GM21717 (cell line): ENCODE measurements at regions not wholly inside any gene's neighbourhood (a gene's known extent, or its start where the extent isn't known, plus 50 kb on each side); places are given as distances from the start of the nearest gene placed in this dataset.
"Not testable (repeated sequence)": the region's sequence is repeated elsewhere in the genome, so short reads cannot be mapped to it uniquely, and the experiment has no call there.

Source experiments
- ATAC-seq: cut with Tn5 transposase; IDR thresholded peaks from one replicate; pipeline ENCODE4 v1.9.1; 2021; ENCODE audit warnings: mild to moderate bottlenecking, moderate library complexity; ENCODE audit not compliant: unreplicated experiment

DNA sequence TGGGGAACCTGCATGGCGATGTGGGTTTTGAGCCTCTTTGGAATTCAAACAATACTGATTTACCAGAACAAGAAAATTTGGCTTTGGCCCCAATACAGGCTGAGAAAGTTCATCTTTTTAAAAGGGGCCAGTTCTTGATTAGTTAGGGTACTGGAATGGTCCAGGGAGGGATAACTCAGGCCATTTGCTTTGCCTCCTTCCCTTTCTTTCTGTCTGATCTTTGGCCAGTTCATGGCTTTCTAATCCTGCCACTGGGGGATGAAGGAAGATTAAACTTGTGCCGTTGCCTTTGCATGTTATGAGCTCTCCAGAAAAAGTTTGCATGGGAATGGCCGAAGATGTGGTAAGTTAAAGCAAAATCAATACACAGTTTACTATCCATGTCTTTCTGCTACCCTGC lies 78.4 kb downstream of the ADAMTS15 start:
- ATAC-seq = no peak

DNA sequence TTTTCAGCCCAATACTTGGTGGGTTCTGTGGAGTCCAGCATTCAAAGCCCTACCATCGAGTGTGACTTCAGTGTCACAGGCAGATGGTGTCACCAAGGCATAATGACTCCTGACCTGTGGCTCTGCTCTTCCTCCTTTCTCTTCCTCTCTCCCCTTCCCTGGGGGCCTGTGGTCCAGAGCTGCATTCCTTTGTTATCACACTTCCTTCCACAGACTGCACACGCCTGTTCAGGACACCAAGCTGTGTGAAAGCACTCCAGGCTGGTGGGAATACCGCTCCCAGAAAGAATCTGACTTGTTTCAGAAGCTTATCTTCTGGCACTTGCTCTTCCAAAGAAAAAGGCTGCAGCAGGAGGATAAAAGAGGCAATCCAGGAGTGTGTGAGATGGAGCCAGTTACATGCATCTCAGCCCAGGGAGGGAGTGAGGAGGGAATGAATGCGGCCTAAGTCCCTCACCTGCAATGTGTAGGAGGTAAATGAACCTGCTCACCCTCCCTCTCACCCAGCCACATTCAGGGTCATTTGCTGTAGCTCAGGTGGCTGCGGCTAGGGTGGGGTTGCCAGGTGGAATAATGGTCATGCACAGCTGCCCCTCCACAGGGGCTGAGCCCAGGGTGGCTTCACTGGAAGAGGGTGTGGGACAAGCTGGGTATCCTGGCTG lies 79.3 kb downstream of the ADAMTS15 start:
- ATAC-seq = no peak

DNA sequence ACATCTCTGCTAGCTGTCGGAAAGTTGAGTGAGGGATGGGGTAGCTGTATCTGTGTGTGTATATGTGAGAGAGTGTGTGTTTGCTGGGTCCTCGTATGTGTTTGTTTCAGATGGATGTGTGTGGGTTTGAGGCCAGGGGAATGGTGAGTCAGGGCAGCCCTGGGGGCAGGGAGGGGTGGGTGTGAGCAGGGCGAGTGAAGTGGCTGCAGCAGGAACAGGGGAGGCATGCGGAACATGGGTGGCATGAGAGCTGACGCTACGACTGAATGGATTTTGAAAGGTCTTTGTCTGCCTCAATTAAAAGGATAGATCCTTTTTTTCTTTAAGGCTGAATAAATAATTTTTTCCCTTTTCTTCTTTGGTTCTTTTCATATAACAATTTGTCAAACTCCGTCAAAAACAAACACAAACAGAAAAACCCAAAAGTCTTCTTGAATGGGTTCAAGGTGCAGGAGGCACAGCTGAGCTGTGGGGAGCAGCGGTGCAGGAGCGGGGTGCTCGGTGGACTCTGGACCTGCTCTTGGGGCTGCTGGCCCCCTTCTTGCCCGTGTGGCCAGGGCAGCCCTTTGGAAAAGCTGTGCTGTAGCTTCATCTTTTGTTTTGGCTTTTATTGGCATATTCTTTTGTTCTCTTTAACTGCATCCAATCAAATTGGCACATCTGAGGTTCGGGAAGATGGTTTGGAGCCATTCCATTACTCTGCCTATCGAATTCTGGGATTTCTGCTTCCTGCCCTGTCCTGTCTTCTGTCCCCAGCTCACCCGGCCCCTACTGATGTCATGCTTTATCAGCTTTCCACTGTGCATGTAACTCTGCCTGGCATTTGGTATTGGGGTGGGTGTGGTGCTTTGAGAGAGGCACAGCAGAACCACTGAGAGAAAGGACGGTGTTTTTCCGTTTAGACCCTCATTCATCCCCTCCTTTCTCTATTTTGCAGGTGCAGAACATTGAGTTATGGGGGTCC lies 80.1 kb downstream of the ADAMTS15 start:
- ATAC-seq = no peak

DNA sequence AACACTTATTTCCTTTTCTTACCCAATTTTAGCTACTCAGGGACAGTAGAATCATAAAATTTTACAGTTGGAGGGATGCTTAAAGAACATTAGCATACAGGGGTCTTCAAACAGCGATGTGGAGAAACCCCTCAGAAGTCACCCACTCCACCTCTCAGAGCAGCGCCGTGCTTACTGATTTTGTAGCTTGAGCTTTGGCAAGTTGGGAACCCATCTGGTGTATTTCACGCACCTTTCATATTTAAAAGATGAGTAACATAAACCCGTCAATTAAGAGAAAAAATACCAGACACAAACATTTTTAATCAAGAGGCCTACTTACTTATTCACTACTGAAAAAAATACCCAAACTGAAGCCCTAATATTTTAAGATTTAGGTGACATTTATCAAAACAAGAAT lies 80.9 kb downstream of the ADAMTS15 start:
- ATAC-seq = no peak

DNA sequence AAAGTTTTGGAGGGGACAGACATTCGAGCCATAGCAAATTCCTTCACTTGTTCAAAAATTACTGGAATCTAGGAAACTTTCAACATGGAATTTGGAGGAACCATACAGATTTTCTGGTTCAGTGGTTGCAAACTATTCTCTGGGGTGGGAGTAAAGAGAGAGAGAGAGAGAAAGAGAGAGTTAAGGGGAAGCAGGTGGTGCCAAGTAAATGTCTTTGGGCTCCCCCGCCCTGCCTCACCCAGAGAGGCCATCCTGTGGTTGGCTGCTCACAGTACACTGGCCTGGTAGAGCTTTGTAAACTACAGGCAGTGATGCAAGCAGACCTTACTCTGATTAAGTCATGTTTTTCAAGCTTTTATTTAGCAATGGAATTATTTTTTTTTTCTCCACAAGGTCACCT lies 82.6 kb downstream of the ADAMTS15 start:
- ATAC-seq = no peak

DNA sequence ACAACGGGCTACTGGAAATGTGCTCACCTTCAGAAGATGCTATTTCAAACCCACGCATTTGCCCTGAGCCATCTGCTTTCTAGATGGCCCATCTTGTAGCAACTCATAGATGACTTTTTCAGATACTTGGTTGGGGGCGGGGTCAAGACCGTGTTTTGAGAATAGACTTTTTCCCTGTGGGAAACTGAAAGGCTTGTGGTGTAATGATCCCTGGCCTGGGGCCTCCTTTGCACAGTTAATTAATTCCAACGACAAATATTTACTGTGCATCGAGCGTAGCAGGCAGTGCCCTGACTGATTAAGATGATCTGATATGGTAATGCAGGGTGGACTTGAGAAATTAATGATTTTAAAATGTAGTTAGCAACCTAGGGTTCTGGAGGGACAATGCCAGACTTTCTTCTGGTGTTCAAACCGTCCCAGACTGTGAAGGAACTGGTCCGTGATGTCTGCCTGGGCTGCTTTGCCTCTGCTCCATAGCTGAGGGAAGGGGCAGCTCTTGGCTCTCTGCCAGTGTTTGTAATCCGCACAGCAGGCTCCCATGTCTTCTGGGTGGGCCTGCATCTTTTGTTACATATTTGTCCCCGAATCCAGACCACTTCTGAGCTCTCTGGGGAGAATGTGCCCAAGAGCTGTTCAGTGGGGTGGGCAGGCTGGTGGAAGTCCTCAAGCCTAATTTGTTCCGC lies 84.8 kb downstream of the ADAMTS15 start:
- no peak for ATAC-seq

DNA sequence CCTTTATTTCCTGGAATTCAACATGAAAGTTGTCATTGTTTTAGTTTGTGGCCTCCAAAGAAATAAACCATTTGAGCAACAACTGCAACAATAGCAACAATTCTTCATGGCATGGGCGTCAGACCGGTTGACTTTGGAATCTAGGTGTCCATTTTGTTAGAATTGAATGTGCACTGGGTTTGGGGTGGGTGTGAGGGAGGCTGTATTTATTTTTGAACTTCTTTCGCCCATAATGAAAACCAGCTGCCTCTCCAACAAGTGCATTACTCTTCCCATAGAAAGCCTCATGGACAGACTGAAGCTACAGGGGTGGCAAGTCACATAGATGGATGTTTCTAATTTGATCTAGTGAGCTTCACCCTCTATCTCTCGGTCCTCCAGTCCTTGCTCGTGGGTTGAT lies 85.4 kb downstream of the ADAMTS15 start:
- ATAC-seq = no peak

DNA sequence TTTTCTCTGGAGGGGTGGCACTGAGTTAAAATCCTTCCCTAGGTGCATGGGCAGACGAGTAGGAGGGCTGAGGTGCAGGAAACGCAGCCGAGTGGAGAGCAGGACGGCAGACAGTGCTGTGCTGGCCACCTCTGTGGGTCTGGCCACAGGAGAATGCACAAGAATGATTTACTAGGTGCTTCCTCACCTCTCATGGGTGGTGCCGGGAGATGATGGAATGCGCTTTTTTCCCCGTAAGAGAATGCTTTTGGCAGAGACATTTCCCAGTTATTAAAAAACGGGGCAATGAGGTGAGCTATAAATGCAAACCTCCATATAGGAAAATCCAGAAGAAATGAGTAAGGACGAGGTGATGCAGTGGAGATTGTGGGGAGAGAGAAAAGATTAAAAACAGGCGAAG lies 86.1 kb downstream of the ADAMTS15 start:
- no peak for ATAC-seq

DNA sequence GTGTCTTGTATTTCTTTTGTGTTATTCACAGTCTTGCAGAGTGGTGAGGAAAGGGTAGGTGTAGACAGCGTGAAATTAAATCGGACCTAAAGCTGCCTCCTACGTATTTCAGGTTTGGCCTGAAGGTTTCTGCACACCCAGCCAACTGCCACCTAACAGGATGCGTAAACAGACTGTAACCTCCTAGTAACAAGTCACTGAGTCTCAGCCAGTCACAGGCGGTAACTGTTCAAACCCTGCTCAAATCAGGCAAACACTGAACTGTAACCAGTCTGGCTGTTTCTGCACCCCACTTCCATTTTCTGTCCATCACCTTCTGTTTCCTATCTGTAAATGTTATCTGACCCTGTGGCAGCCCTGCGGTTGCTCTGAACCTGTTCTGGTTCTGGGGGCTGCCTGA lies 87.1 kb downstream of the ADAMTS15 start:
- ATAC-seq = no peak

DNA sequence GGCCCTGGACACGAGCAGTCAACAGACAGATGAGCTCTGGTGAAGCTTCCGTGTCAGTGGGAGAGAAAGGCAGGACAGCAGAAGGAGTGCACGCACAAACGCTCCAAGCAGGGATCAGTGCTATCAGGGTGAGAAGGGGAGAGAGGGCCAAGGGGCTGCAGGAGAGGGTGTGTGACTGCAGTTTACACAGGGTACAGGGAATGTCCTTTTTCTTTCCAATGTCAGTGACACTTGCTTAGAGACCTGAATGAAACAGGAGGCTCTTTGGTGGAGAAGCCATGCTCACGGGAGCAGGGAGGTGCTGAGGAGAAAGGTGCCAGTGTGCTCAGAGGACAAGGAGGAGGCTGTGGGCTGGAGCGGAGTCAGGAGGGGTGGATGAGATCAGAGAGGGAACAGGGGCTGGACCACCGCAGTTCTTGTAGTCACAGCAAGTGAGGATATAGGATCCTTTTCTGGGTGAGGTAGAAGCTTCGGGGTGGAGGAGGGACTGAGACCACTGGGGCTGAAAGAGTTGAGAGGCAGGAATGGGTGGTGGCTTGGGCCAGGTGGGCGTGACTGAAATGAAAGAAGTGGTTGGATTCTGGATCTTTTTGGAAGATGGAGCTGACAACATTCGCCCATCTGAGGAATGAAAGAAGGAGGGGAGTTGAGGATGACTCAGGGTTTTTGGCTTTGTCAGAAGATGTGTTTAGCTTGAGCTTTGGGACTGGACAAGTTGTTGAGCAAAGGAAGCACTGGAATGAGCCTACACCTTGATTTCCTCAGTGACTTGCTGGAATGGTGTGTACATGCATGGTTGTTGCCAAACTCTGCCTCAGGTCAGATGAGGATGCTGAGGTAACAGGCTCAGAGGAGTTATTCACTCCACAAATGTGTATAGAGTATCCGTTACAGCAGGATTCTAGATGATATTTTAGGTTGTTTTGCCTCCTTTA lies 87.9 kb downstream of the ADAMTS15 start:
- no peak for ATAC-seq

DNA sequence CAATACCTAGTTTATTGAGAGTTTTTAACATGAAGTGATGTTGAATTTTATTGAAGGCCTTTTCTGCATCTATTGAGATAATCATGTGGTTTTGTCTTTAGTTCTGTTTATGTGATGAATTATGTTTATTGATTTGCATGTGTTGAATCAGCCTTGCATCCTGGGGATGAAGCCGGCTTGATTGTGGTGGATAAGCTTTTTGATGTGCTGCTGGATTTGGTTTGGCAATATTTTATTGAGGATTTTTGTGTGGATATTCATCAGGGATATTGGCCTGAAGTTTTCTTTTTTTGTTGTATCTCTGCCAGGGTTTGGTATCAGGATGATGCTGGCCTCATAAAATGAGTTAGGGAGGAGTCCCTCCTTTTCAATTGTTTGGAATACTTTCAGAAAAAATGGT lies 91.2 kb downstream of the ADAMTS15 start:
- ATAC-seq = not testable (repeated sequence)

DNA sequence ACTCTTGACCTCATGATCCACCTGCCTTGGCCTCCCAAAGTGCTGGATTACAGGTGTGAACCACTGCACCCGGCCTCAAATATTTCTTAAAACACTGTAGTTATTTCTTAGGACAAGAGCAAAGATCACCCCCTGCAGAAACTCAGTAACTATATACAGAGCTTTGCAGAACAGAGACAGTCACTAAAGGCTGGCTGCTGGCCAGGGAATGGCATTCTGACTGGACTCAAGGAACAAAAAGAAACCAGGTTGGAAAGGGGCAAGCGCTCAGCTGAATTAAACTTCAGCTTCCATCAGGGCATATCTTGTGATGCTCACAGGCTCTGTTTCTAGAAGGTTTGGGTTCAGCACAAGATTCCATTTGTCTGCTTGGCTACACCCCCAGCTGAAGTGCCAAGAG lies 95.8 kb downstream of the ADAMTS15 start:
- no peak for ATAC-seq

DNA sequence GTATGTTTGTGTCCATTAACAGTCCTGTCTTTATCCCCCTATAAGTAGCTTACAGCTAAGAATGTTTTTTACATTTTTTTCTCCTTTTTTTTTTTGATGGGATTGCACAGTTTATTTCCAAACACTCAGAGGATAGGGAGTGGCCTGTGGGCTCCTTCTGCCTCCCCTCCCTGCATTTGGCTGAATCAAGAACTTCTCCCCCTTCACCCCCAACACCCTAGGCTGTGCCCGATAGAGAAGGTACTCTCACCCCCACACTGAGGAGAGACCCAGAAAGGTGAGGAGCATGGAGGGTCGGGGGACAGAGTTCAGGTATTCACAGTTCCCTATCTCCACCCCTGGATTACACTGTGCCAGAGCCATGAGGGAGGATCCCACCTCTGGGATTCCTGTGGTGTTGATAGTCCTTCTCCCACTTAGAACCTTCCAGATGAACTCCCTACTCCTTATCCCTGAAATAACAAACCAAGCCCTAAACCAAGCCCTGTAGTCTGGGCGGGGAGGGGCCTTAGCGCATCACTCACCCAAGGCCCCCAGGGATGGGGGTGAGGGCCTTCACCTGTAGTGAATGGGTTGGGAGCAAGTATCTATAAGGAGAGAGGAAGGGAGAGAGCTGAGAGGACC lies 97.1 kb downstream of the ADAMTS15 start:
- no peak for ATAC-seq

DNA sequence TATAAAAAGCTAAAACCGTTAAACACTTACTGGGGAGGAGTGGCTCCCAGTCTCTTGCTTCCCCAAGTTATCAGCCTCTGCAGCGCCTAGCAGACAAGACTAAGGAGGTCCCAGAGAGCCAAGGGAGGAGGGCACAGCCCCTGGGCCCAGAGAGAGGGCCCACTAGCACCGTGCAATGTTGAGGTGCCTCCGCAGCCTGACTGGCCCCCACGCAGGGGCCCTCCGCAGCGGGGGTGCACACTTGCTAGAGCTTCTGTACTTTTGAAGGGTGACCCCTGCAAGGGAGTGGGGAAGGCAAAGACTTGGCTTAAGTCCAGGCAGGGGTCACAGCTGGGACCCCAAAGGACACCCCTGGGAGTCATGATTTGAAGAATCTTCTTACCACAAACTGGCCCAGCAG lies 98.0 kb downstream of the ADAMTS15 start:
- ATAC-seq = no peak

DNA sequence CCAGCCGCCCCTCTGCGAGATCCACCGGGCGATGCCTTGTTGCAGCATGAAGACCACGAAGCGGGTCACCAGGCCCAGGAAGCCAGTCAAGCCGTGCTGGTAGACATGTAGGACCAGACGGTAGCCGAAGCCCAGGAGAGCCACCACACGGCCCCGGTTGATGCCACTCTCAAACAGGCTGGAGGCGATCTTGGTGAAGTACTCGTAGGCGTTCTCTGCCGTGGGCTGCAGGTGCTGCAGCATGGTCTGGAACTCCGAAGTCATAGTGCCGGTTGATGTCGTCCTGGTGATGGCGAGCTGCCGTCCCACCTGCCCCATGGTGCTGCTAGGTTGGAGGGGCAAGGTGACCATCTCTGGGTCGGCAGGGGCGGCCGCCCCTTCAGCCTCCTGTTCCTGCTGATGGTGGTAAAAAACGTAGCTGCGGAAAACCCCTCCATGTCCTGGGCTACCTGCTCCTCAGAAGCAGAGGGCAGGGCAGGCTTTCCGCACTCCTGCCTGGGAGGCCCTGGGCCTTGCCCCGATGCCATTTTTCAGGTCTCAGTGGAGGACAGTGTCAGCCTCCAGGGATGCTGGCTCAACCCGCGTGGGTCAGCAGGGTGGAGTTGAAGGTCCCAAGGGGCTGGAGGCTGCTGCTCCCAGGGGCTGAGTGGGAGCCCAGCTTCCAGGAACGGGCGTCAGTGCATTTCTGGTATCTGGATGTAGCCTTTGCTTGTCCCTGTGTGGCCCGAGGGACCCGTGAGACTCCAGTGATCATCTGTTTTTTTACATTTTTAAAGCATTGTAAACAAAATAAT lies 98.7 kb downstream of the ADAMTS15 start:
- no peak for ATAC-seq

DNA sequence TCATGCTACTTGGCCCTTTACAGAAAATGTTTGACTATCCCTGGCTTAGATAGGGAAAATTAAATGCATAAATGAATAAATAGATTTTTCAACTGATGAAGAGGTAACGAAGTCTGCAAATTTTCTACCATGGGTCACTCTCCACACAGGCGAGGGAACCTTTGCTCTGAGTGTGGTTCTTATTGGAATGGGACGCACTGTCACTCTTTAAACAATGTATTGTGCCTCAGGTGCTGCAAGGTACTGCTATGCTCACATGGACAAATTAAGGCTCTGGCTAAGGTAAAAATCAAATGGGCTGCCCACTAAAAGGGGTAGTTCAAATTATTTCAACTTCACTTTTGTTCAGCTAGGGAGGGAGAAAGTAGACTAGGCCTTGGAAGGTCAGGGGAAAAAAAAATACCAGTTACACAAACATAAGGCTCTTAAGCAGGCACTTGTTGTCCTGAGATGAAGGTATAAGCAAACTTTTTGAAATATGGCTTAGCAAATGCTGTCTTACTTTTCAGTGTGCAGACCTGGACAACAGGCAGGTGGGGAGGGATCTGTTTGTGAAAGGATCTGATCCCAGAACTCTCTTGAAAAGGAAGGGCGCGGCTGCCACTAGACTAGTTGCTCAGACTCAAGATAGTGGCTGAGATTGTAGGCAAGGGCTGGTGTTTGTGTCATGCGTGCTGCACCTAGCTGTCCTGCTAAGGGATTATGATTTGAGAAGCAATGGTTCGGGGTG lies 99.5 kb downstream of the ADAMTS15 start:
- no peak for ATAC-seq

DNA sequence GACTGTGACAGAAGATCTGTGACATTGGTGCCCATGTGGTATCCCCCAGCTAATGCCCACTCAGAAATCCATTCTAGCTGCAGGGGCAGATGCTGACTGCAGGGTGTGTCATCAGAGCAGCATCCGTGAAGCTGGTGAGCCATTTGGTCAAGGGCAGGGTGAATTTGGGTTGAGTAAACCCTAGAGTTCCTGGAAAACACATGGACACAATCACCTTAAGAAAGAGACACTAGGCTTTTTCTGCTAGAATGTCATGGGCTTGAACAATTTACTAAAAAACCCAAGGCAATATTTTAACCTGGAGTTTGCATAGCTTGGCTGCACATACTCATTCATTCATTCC lies 100.0 kb downstream of the ADAMTS15 start:
- no peak for ATAC-seq

DNA sequence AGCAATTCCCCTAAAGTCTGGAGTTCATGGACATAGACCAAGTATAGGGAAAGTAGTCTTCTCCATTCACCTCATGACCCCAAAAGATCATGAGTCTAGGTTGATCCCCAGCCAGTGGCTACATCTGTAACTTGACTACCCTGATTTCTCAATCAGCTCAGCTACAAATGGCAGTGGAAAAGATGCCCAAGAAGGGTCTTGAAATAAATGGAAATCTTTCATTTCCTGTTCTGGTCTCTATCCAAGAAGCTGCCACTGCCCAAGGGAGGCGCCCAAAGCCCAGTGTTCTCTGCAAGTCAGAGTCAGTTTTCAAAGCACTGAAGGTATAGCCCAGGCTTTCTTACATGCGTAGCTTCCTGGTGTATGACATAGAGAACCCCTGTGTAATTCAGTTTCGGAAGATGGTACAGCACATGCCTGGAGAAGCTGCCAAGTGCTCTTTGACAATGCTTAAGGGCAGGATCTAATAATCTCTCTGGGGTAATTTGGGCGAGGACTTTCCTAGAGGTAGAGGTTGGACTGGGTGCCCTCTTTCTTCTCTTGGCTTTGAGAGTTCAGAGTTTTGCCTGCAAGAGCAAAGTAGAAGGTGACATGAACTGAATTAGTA lies 101.1 kb downstream of the ADAMTS15 start:
- no peak for ATAC-seq
